ENCODE measurements at regions not wholly inside any gene's neighbourhood (a gene's known extent, or its start where the extent isn't known, plus 50 kb on each side); places are given as distances from the start of the nearest gene placed in this dataset.

DNA sequence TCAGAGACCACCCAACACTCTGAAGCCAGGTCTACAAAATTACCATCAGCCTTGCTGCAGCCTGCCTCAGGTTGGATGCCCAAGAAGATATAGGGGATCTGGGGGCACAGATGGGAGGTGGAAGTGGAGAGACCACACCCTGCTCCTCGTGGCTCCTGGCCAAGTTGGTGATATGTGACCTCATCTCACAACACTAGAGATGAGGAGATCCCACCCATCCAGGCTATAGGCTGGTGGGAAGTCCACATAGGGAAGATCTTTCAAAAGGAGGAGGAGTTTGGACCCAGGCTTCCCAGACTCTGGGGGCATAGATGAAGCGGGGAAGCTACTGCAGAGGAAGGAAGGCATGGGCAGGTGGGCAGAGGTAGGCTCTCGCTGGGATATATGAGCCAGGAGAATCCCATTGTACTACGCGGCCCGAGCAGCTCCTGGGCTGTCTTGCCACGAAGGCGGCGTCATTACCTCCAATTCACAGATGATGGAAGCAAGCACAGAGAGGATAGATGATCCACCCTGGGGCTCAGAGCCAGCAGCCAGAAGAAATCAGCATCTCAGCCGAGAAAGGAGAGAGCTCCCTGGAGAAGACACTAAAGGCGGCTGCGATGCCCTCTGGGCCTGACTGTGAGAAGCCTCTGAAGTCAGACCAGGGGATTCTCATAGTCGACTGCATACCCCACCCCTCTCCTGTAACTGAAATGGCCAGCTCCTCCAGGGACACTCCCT, 96.0 kb downstream of the RHOB start:
- TF ChIP-seq CTCF (IDR thresholded peaks at IDR 0.05; ENCODE audit: control extremely low read depth, extremely low read depth, low read depth, missing control alignments), result no peak
- no peak for DNase-seq (ENCODE audit: extremely low spot score)
- ChIA-PET CTCF (interaction anchor here (1.3 to 1.5 kb wide), 3 partner anchors 18 to 131 kb away, joined by 3 to 4 read pairs (median 4); no protein-coding TSS in a partner anchor), POLR2A (interaction anchor here (0.7 to 0.9 kb wide), 2 partner anchors 94 to 96 kb away, joined by 3 to 4 read pairs; partner anchors contain the start of gene RHOB)

- no peak for TF ChIP-seq CTCF (IDR thresholded peaks at IDR 0.05; ENCODE audit: control extremely low read depth, extremely low read depth, low read depth, missing control alignments)
- no peak for DNase-seq (ENCODE audit: extremely low spot score)
- ChIA-PET CTCF (interaction anchor here (1.3 to 1.5 kb wide), 4 partner anchors 8 to 132 kb away, joined by 3 to 4 read pairs (median 4); no protein-coding TSS in a partner anchor), POLR2A (interaction anchor here (0.7 to 0.9 kb wide), 2 partner anchors 94 to 97 kb away, joined by 3 to 4 read pairs; partner anchors contain the start of gene RHOB)
These were observed 96.7 kb downstream of the RHOB start for GRCh38 chr2:20543469-20544152.

DNA sequence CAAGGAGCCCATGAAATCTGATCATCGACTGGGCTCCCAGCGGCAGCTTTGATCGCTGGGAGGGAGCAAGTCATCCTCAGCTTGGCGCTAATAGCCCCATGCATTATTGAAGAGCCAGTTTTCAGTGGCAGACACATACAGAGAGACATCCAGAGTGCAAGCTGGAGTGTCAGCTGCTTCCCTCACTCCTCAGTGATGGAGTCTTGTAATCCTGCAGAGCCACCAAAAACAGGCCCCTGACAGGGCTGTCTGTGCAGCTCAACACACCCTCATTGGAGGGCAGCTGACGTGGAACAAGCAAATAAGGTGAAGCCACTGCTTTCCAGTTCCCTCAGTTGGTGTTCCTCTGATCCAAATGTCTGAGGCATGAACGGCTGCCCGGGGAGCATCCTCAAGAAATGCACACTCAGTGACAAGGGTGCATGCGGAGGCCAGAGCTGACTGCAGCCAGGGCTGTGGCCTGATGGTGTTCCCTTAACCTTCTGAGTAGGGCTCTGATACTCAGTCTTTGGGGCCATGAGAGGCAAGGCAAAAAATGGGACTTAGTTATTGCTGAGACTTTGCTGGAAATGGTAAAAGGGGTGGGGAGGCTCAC, 97.4 kb downstream of the RHOB start:
- POLR2A ChIA-PET, result no interaction called here
- CTCF ChIA-PET, result interaction anchor here (1.3 to 1.5 kb wide), 4 partner anchors 9 to 133 kb away, joined by 3 to 4 read pairs (median 4); no protein-coding TSS in a partner anchor
- no peak for TF ChIP-seq CTCF (IDR thresholded peaks at IDR 0.05; ENCODE audit: control extremely low read depth, extremely low read depth, low read depth, missing control alignments)
- DNase-seq (ENCODE audit: extremely low spot score), result no peak

- ChIA-PET POLR2A (no interaction called here), CTCF (interaction anchor here (0.7 to 1.5 kb wide), 2 partner anchors 12 to 218 kb away, joined by 3 read pairs; no protein-coding TSS in a partner anchor)
- TF ChIP-seq CTCF (IDR thresholded peaks at IDR 0.05; ENCODE audit: control extremely low read depth, extremely low read depth, low read depth, missing control alignments), result no peak
- no peak for DNase-seq (ENCODE audit: extremely low spot score)
These were observed 101.8 kb downstream of the HS1BP3 start for GRCh38 chr2:20549144-20549543.

- CTCF ChIA-PET, result interaction anchor here (1.5 kb wide), 1 partner anchor 218 kb away, joined by 3 read pairs; no protein-coding TSS in a partner anchor
These were observed 101.1 kb downstream of the HS1BP3 start for GRCh38 chr2:20549691-20550348.

More at GRCh38 chr2:20549691-20550348, 101.1 kb downstream of the HS1BP3 start:
- TF ChIP-seq CTCF (IDR thresholded peaks at IDR 0.05; ENCODE audit: control extremely low read depth, extremely low read depth, low read depth, missing control alignments), result no peak
- DNase-seq (ENCODE audit: extremely low spot score), result no peak
- POLR2A ChIA-PET, result no interaction called here
